Neural progenitor cell (in vitro differentiated cells): ENCODE measurements at regions not wholly inside any gene's neighbourhood (a gene's known extent, or its start where the extent isn't known, plus 50 kb on each side); places are given as distances from the start of the nearest gene placed in this dataset.

Source experiments
- DNase-seq: peaks from one replicate; pipeline ENCODE4 v3.0.0-alpha.2; 2016; ENCODE audit warnings: low spot score
- H2AFZ ChIP-seq: fragments of 200-600 bp; sonication (generic); replicated peaks from 2 replicates; pipeline ENCODE4 v1.6.1; 2016; ENCODE audit warnings: antibody characterized with exemption
- H3F3A ChIP-seq: fragments of 200-600 bp; sonication (generic); 2 replicates; pipeline ENCODE4 v1.6.1; 2016; ENCODE audit warnings: antibody characterized with exemption, low read depth
- H3K27ac ChIP-seq: fragments of 200-600 bp; sonication (generic); 2 replicates; pipeline ENCODE4 v1.5.1; 2016; ENCODE audit warnings: mild to moderate bottlenecking
- H3K27me3 ChIP-seq: fragments of 200-600 bp; sonication (generic); 2 replicates; pipeline ENCODE4 v1.6.1; 2016; ENCODE audit warnings: mild to moderate bottlenecking, moderate library complexity
- H3K36me3 ChIP-seq: fragments of 200-600 bp; sonication (generic); 2 replicates; pipeline ENCODE4 v1.5.1; 2016
- H3K4me1 ChIP-seq: fragments of 200-600 bp; sonication (generic); 2 replicates; pipeline ENCODE4 v1.6.1; 2016; ENCODE audit warnings: mixed run types
- H3K4me2 ChIP-seq: fragments of 200-600 bp; sonication (generic); 2 replicates; pipeline ENCODE4 v1.6.1; 2016
- H3K4me3 ChIP-seq: fragments of 200-600 bp; sonication (generic); 2 replicates; pipeline ENCODE4 v1.5.1; 2016
- H3K79me2 ChIP-seq: fragments of 200-600 bp; sonication (generic); 2 replicates; pipeline ENCODE4 v1.6.1; 2016; ENCODE audit warnings: low read depth
- H3K9ac ChIP-seq: fragments of 200-600 bp; sonication (generic); 2 replicates; pipeline ENCODE4 v1.6.1; 2016
- H3K9me3 ChIP-seq: fragments of 200-600 bp; sonication (generic); 2 replicates; pipeline ENCODE4 v1.5.1; 2016; ENCODE audit warnings: low read depth
- H4K20me1 ChIP-seq: fragments of 200-600 bp; sonication (generic); 2 replicates; pipeline ENCODE4 v1.6.1; 2016; ENCODE audit warnings: low read depth
- H3K27ac Mint-ChIP-seq: 3 replicates; pipeline ENCODE4 v1.8.0; 2021; ENCODE audit warnings: mixed read lengths
- H3K27me3 Mint-ChIP-seq: 2 replicates; pipeline ENCODE4 v1.8.0; 2022; ENCODE audit warnings: low read depth, mild to moderate bottlenecking, inconsistent platforms, moderate library complexity, mixed read lengths; ENCODE audit not compliant: insufficient read depth
- H3K36me3 Mint-ChIP-seq: 3 replicates; pipeline ENCODE4 v1.8.0; 2021; ENCODE audit warnings: mixed read lengths
- H3K4me1 Mint-ChIP-seq: 3 replicates; pipeline ENCODE4 v1.8.0; 2021; ENCODE audit warnings: mixed read lengths
- H3K4me3 Mint-ChIP-seq: 3 replicates; pipeline ENCODE4 v1.8.0; 2021; ENCODE audit warnings: mild to moderate bottlenecking, moderate library complexity, mixed read lengths
- H3K9me3 Mint-ChIP-seq: 3 replicates; pipeline ENCODE4 v1.8.0; 2020; ENCODE audit warnings: mixed read lengths
- EZH2 ChIP-seq: fragments of 200-600 bp; sonication (generic); IDR thresholded peaks from 2 replicates; pipeline ENCODE4 v1.6.1; 2017; ENCODE audit warnings: antibody characterized with exemption, mild to moderate bottlenecking, moderate library complexity
- EZH2phosphoT487 ChIP-seq: fragments of 200-600 bp; sonication (generic); IDR thresholded peaks from 2 replicates; pipeline ENCODE4 v1.6.1; 2017; ENCODE audit warnings: antibody characterized with exemption
- TF ChIP-seq, protein P1 (sequence below): fragments of 200-600 bp; sonication (generic); IDR thresholded peaks from 2 replicates; pipeline ENCODE4 v1.5.1; 2017; ENCODE audit warnings: antibody characterized with exemption, mild to moderate bottlenecking

DNA sequence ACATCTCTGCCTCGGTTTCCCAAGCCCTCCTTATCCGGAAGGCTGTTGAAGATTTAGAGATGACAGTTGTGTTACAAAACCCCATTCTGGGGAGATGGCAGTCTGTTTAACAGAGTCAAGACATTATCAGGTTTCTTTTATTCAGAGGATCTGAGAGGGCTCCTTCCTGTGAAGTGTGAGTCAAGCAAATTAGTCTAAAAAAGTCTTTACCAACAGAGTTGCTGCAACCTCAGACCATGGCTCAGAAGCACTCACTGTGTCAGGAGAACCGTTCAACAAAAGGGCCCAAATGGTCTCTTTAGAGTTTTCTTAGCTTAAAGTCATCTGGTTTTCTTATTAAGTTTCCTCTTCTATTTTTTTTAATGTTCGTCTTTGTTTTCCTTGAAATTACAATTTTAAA lies 717.8 kb downstream of the EPM2A start:
- peak overlapping the region; percentile 39 for H2AFZ ChIP-seq
- no peaks in the 10 kb centered on the region for H4K20me1 ChIP-seq
- H3K4me1 Mint-ChIP-seq: peaks cover 6% of the 10 kb centered on the region
- H3K36me3 Mint-ChIP-seq: no peaks in the 10 kb centered on the region
- no peaks in the 10 kb centered on the region for H3K36me3 ChIP-seq
- TF ChIP-seq, protein P1, sequence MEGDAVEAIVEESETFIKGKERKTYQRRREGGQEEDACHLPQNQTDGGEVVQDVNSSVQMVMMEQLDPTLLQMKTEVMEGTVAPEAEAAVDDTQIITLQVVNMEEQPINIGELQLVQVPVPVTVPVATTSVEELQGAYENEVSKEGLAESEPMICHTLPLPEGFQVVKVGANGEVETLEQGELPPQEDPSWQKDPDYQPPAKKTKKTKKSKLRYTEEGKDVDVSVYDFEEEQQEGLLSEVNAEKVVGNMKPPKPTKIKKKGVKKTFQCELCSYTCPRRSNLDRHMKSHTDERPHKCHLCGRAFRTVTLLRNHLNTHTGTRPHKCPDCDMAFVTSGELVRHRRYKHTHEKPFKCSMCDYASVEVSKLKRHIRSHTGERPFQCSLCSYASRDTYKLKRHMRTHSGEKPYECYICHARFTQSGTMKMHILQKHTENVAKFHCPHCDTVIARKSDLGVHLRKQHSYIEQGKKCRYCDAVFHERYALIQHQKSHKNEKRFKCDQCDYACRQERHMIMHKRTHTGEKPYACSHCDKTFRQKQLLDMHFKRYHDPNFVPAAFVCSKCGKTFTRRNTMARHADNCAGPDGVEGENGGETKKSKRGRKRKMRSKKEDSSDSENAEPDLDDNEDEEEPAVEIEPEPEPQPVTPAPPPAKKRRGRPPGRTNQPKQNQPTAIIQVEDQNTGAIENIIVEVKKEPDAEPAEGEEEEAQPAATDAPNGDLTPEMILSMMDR: no peak
- TF ChIP-seq EZH2 (no peak), EZH2phosphoT487 (no peak)
- H3K4me3 Mint-ChIP-seq: no peak overlapping the region
- H3K27me3 ChIP-seq: no peaks in the 10 kb centered on the region
- peaks cover 11% of the 10 kb centered on the region for H3K4me1 ChIP-seq
- no peak for DNase-seq
- no peaks in the 10 kb centered on the region for H3K9me3 Mint-ChIP-seq
- H3K4me2 ChIP-seq: no peak overlapping the region
- no peaks in the 10 kb centered on the region for H3K27me3 Mint-ChIP-seq
- H3K9ac ChIP-seq: no peak overlapping the region
- no peaks in the 10 kb centered on the region for H3K79me2 ChIP-seq
- H3K4me3 ChIP-seq: no peak overlapping the region
- H3K27ac Mint-ChIP-seq: no peak overlapping the region
- H3K9me3 ChIP-seq: no peaks in the 10 kb centered on the region
- no peaks in the 10 kb centered on the region for H3F3A ChIP-seq
- H3K27ac ChIP-seq: no peak overlapping the region

DNA sequence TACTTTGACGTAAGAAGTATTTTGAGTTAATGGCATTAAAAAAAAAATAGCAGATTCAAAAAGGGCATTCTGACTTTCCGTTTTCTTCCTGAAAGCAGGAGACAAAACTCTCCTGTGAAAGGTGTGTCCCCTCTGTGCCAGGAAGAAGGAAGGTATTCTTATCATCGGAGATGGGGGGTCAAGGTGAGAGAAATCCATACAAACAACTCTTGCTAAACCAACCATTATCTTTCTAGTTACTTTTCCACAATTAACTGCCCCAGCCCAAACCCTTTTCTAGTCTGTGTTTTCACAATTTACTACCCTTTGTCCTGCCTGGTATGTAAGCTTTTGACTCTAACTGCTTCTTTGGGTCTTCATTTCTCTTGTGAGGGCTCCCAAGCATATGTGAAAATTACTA lies 717.3 kb downstream of the EPM2A start:
- peaks cover 13% of the 10 kb centered on the region for H3K4me1 ChIP-seq
- no peak overlapping the region for H3K27ac ChIP-seq
- no peak for DNase-seq
- TF ChIP-seq, protein P1: no peak
- TF ChIP-seq EZH2phosphoT487: no peak
- no peak for TF ChIP-seq EZH2
- no peaks in the 10 kb centered on the region for H3K9me3 ChIP-seq
- H3K27me3 Mint-ChIP-seq: no peaks in the 10 kb centered on the region
- H2AFZ ChIP-seq: peak overlapping the region; percentile 67
- H3K27ac Mint-ChIP-seq: no peak overlapping the region
- no peaks in the 10 kb centered on the region for H3K9me3 Mint-ChIP-seq
- no peak overlapping the region for H3K4me3 Mint-ChIP-seq
- H3K36me3 ChIP-seq: no peaks in the 10 kb centered on the region
- no peak overlapping the region for H3K4me2 ChIP-seq
- H3K27me3 ChIP-seq: no peaks in the 10 kb centered on the region
- peaks cover 9% of the 10 kb centered on the region for H3K4me1 Mint-ChIP-seq
- H3K79me2 ChIP-seq: no peaks in the 10 kb centered on the region
- no peaks in the 10 kb centered on the region for H3F3A ChIP-seq
- no peak overlapping the region for H3K9ac ChIP-seq
- H4K20me1 ChIP-seq: no peaks in the 10 kb centered on the region
- no peak overlapping the region for H3K4me3 ChIP-seq
- no peaks in the 10 kb centered on the region for H3K36me3 Mint-ChIP-seq

DNA sequence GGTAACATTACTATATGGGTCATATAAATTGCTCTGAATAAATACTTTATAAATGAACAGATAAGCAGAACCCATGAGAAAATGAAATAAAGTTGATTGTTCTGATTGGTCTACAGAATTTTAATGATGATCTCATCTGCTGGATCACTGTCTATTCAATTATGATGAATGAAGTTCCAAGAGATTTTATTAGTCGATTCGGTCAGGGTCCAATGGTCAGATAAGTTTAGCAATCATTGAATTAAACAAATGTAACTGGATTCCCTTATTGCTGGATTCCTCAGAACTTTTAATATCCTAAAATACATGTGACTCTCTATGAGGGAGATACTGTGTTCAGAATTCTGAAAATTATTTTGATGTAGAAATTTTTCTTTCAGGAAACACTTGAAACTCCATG lies 715.2 kb downstream of the EPM2A start:
- Mint-ChIP-seq H3K9me3 (no peaks in the 10 kb centered on the region), H3K36me3 (no peaks in the 10 kb centered on the region), H3K4me1 (peaks cover 9% of the 10 kb centered on the region), H3K27me3 (no peaks in the 10 kb centered on the region), H3K27ac (no peak overlapping the region), H3K4me3 (no peak overlapping the region)
- no peaks in the 10 kb centered on the region for H3K79me2 ChIP-seq
- no peak overlapping the region for H3K27ac ChIP-seq
- H4K20me1 ChIP-seq: no peaks in the 10 kb centered on the region
- TF ChIP-seq, protein P1: no peak
- TF ChIP-seq EZH2phosphoT487: no peak
- no peak for TF ChIP-seq EZH2
- H3K4me3 ChIP-seq: no peak overlapping the region
- no peaks in the 10 kb centered on the region for H3K27me3 ChIP-seq
- H2AFZ ChIP-seq: no peak overlapping the region
- no peaks in the 10 kb centered on the region for H3K36me3 ChIP-seq
- peaks cover 13% of the 10 kb centered on the region for H3K4me1 ChIP-seq
- no peak overlapping the region for H3K4me2 ChIP-seq
- H3K9ac ChIP-seq: no peak overlapping the region
- H3F3A ChIP-seq: no peaks in the 10 kb centered on the region
- no peak for DNase-seq
- H3K9me3 ChIP-seq: no peaks in the 10 kb centered on the region

DNA sequence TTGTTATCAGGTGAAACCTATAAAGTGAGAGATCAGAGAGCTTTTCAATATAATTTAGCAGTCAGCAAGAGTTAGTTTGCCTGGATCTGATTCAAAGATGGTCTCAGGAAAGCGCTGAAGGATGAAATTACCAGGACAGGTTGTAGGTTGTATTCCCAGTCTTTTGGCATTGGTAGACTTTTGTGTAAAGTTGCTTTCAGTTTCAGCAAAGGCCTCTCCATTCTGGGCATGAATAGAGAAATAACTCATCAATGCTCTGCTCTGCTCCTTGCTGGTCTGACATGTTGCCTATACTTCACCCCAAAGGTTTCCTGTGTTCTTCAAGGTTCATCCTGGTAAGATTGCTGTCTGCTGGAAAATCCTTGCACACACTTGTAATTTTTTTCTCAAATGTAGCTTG lies 714.8 kb downstream of the EPM2A start:
- Mint-ChIP-seq H3K27me3 (no peaks in the 10 kb centered on the region), H3K27ac (no peak overlapping the region), H3K4me1 (peaks cover 9% of the 10 kb centered on the region), H3K36me3 (no peaks in the 10 kb centered on the region), H3K4me3 (no peak overlapping the region), H3K9me3 (no peaks in the 10 kb centered on the region)
- Histone ChIP-seq H3F3A (no peaks in the 10 kb centered on the region), H3K4me2 (no peak overlapping the region), H2AFZ (no peak overlapping the region), H3K79me2 (no peaks in the 10 kb centered on the region), H3K27me3 (no peaks in the 10 kb centered on the region), H3K9me3 (no peaks in the 10 kb centered on the region), H3K9ac (no peak overlapping the region), H3K27ac (no peak overlapping the region), H3K4me3 (no peak overlapping the region), H3K36me3 (no peaks in the 10 kb centered on the region), H4K20me1 (no peaks in the 10 kb centered on the region), H3K4me1 (peaks cover 13% of the 10 kb centered on the region)
- TF ChIP-seq EZH2phosphoT487 (no peak), EZH2 (no peak)
- TF ChIP-seq, protein P1: no peak
- no peak for DNase-seq
